Cardiac muscle cell (in vitro differentiated cells and primary cell): ENCODE measurements at regions not wholly inside any gene's neighbourhood (a gene's known extent, or its start where the extent isn't known, plus 50 kb on each side); places are given as distances from the start of the nearest gene placed in this dataset.

Experiments used
- DNase-seq, 2 donors: peaks; one replicate each; pipeline versions ENCODE4 v3.0.0 to v3.0.0-alpha.2; 2010 to 2017; ENCODE audit warnings: low read depth in 1 of 2, low spot score in 1 of 2
- H3K27ac ChIP-seq: fragments of 200-600 bp; sonication (generic); 2 replicates; pipeline ENCODE4 v1.5.1; 2016
- H3K27me3 ChIP-seq: fragments of 200-600 bp; sonication (generic); 2 replicates; pipeline ENCODE4 v1.6.0; 2016; ENCODE audit warnings: control low read depth
- H3K36me3 ChIP-seq: fragments of 200-600 bp; sonication (generic); 2 replicates; pipeline ENCODE4 v1.5.1; 2016; ENCODE audit warnings: control low read depth
- H3K4me1 ChIP-seq: fragments of 200-600 bp; sonication (generic); 2 replicates; pipeline ENCODE4 v1.8.1; 2017; ENCODE audit warnings: low read depth, mild to moderate bottlenecking, mixed run types
- H3K4me3 ChIP-seq: fragments of 200-600 bp; sonication (generic); 2 replicates; pipeline ENCODE4 v1.5.1; 2016; ENCODE audit warnings: mild to moderate bottlenecking
- H3K9me3 ChIP-seq: fragments of 200-600 bp; sonication (generic); 2 replicates; pipeline ENCODE4 v1.5.1; 2017; ENCODE audit warnings: low read depth, mild to moderate bottlenecking, control low read depth
- TF ChIP-seq, protein P1 (sequence below): IDR thresholded peaks from 2 replicates; pipeline ENCODE4 v1.5.1; 2012; ENCODE audit warnings: low read depth, mild to moderate bottlenecking, low read length

- H3K36me3 ChIP-seq = no peaks in the 10 kb centered on the region
- H3K9me3 ChIP-seq = no peaks in the 10 kb centered on the region
- H3K4me3 ChIP-seq = no peak overlapping the region
- DNase-seq = no peak
- TF ChIP-seq, protein P1, sequence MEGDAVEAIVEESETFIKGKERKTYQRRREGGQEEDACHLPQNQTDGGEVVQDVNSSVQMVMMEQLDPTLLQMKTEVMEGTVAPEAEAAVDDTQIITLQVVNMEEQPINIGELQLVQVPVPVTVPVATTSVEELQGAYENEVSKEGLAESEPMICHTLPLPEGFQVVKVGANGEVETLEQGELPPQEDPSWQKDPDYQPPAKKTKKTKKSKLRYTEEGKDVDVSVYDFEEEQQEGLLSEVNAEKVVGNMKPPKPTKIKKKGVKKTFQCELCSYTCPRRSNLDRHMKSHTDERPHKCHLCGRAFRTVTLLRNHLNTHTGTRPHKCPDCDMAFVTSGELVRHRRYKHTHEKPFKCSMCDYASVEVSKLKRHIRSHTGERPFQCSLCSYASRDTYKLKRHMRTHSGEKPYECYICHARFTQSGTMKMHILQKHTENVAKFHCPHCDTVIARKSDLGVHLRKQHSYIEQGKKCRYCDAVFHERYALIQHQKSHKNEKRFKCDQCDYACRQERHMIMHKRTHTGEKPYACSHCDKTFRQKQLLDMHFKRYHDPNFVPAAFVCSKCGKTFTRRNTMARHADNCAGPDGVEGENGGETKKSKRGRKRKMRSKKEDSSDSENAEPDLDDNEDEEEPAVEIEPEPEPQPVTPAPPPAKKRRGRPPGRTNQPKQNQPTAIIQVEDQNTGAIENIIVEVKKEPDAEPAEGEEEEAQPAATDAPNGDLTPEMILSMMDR = no peak
- no peaks in the 10 kb centered on the region for H3K4me1 ChIP-seq
- no peaks in the 10 kb centered on the region for H3K27me3 ChIP-seq
- H3K27ac ChIP-seq = no peak overlapping the region
Observed at GRCh38 chr4:188839704-188840103, 700.5 kb downstream of the TRIML1 start.

GRCh38 chr4:188841523-188841922, 702.3 kb downstream of the TRIML1 start:
- Histone ChIP-seq H3K4me3 (no peak overlapping the region), H3K36me3 (no peaks in the 10 kb centered on the region), H3K9me3 (no peaks in the 10 kb centered on the region), H3K4me1 (no peaks in the 10 kb centered on the region), H3K27me3 (no peaks in the 10 kb centered on the region), H3K27ac (no peak overlapping the region)
- no peak for DNase-seq
- TF ChIP-seq, protein P1 = no peak

DNA sequence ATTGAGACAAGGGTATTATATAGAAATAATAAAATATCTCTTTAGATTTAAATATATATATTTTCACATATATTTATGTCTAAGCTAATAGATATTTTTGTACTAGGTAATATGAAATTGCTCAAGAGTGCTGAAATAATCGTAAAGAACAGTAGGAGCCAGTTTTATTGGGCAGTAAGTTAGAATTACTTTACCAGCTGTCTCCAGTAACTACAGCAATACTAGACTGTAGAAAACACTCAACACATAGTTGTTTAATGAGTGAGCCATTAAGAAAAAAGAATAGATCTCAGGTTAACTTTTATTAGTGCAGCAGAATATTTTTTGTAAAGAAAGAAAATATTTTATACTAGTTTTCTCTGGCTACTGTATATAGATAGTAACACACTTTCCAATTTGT, 715.2 kb downstream of the TRIML1 start:
- no peak for DNase-seq
- TF ChIP-seq, protein P1 = no peak
- no peaks in the 10 kb centered on the region for H3K9me3 ChIP-seq
- H3K36me3 ChIP-seq = no peaks in the 10 kb centered on the region
- H3K27ac ChIP-seq = no peak overlapping the region
- H3K4me3 ChIP-seq = no peak overlapping the region
- H3K27me3 ChIP-seq = no peaks in the 10 kb centered on the region
- H3K4me1 ChIP-seq = no peaks in the 10 kb centered on the region

- TF ChIP-seq, protein P1 = no peak
- Histone ChIP-seq H3K9me3 (no peaks in the 10 kb centered on the region), H3K27me3 (no peaks in the 10 kb centered on the region), H3K4me1 (no peaks in the 10 kb centered on the region), H3K27ac (no peak overlapping the region), H3K4me3 (no peak overlapping the region), H3K36me3 (no peaks in the 10 kb centered on the region)
- no peak for DNase-seq
Observed at GRCh38 chr4:188858696-188859095, 719.5 kb downstream of the TRIML1 start.

- Histone ChIP-seq H3K27me3 (no peaks in the 10 kb centered on the region), H3K9me3 (no peaks in the 10 kb centered on the region), H3K4me3 (no peak overlapping the region), H3K4me1 (no peaks in the 10 kb centered on the region), H3K36me3 (no peaks in the 10 kb centered on the region), H3K27ac (no peak overlapping the region)
- TF ChIP-seq, protein P1 = no peak
- no peak for DNase-seq
Observed at GRCh38 chr4:188864741-188865140, 725.5 kb downstream of the TRIML1 start.

GRCh38 chr4:188867796-188868195, 728.6 kb downstream of the TRIML1 start:
- Histone ChIP-seq H3K36me3 (no peaks in the 10 kb centered on the region), H3K9me3 (no peaks in the 10 kb centered on the region)
- DNase-seq = no peak

More at GRCh38 chr4:188867796-188868195, 728.6 kb downstream of the TRIML1 start:
- Histone ChIP-seq H3K4me1 (no peaks in the 10 kb centered on the region), H3K4me3 (no peak overlapping the region), H3K27me3 (no peaks in the 10 kb centered on the region), H3K27ac (no peak overlapping the region)
- TF ChIP-seq, protein P1 = no peak
